ENCODE measurements at regions not wholly inside any gene's neighbourhood (a gene's known extent, or its start where the extent isn't known, plus 50 kb on each side); places are given as distances from the start of the nearest gene placed in this dataset.

- Histone ChIP-seq H3K9ac (no peak overlapping the region), H3K27ac (no peak overlapping the region), H3K4me1 (peaks cover 7% of the 10 kb centered on the region), H4K20me1 (ENCODE audit: low read depth) (no peaks in the 10 kb centered on the region), H3K4me2 (no peak overlapping the region), H3K79me2 (ENCODE audit: low read depth) (no peaks in the 10 kb centered on the region), H3K27me3 (no peaks in the 10 kb centered on the region), H3F3A (ENCODE audit: low read depth) (no peaks in the 10 kb centered on the region), H3K9me3 (ENCODE audit: low read depth) (no peaks in the 10 kb centered on the region), H2AFZ (replicated peaks) (peak overlapping the region; percentile 3), H3K36me3 (no peaks in the 10 kb centered on the region), H3K4me3 (no peak overlapping the region)
- H3K9me3 Mint-ChIP-seq = no peaks in the 10 kb centered on the region
- H3K4me1 Mint-ChIP-seq = peaks cover 11% of the 10 kb centered on the region
- no peak for TF ChIP-seq EZH2phosphoT487 (IDR thresholded peaks at IDR 0.05)
- TF ChIP-seq EZH2 (IDR thresholded peaks at IDR 0.05) = no peak
- TF ChIP-seq, protein P1, sequence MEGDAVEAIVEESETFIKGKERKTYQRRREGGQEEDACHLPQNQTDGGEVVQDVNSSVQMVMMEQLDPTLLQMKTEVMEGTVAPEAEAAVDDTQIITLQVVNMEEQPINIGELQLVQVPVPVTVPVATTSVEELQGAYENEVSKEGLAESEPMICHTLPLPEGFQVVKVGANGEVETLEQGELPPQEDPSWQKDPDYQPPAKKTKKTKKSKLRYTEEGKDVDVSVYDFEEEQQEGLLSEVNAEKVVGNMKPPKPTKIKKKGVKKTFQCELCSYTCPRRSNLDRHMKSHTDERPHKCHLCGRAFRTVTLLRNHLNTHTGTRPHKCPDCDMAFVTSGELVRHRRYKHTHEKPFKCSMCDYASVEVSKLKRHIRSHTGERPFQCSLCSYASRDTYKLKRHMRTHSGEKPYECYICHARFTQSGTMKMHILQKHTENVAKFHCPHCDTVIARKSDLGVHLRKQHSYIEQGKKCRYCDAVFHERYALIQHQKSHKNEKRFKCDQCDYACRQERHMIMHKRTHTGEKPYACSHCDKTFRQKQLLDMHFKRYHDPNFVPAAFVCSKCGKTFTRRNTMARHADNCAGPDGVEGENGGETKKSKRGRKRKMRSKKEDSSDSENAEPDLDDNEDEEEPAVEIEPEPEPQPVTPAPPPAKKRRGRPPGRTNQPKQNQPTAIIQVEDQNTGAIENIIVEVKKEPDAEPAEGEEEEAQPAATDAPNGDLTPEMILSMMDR (IDR thresholded peaks at IDR 0.05) = no peak
- no peaks in the 10 kb centered on the region for H3K36me3 Mint-ChIP-seq
- peak; percentile 6 for DNase-seq (ENCODE audit: low spot score)
- H3K27me3 Mint-ChIP-seq (ENCODE audit: insufficient read depth, low read depth) = peaks cover 2% of the 10 kb centered on the region
- H3K4me3 Mint-ChIP-seq = no peak overlapping the region
- H3K27ac Mint-ChIP-seq = peak overlapping the region; percentile 11
Observed at GRCh38 chr13:109933476-109933875, 147.1 kb upstream of the IRS2 start.

- no peaks in the 10 kb centered on the region for H3K27me3 ChIP-seq
- no peaks in the 10 kb centered on the region for H3K9me3 ChIP-seq (ENCODE audit: low read depth)
- H2AFZ ChIP-seq (replicated peaks) = no peak overlapping the region
- no peaks in the 10 kb centered on the region for H3K4me1 Mint-ChIP-seq
- H3K4me3 Mint-ChIP-seq = no peak overlapping the region
- H3K27me3 Mint-ChIP-seq (ENCODE audit: insufficient read depth, low read depth) = peaks cover 2% of the 10 kb centered on the region
- H3K36me3 ChIP-seq = no peaks in the 10 kb centered on the region
- TF ChIP-seq EZH2phosphoT487 (IDR thresholded peaks at IDR 0.05) (no peak), EZH2 (IDR thresholded peaks at IDR 0.05) (no peak)
- TF ChIP-seq, protein P1 (IDR thresholded peaks at IDR 0.05) = no peak
- peaks cover 7% of the 10 kb centered on the region for H3K9me3 Mint-ChIP-seq
- H3K36me3 Mint-ChIP-seq = no peaks in the 10 kb centered on the region
- H3K4me3 ChIP-seq = no peak overlapping the region
- H3K27ac Mint-ChIP-seq = no peak overlapping the region
- H3K4me1 ChIP-seq = no peaks in the 10 kb centered on the region
- no peak overlapping the region for H3K27ac ChIP-seq
- H3F3A ChIP-seq (ENCODE audit: low read depth) = no peaks in the 10 kb centered on the region
- DNase-seq (ENCODE audit: low spot score) = no peak
- no peaks in the 10 kb centered on the region for H4K20me1 ChIP-seq (ENCODE audit: low read depth)
- no peak overlapping the region for H3K9ac ChIP-seq
- no peaks in the 10 kb centered on the region for H3K79me2 ChIP-seq (ENCODE audit: low read depth)
- no peak overlapping the region for H3K4me2 ChIP-seq
Observed at GRCh38 chr13:109924376-109924775, 138.0 kb upstream of the IRS2 start.

GRCh38 chr13:109922518-109922917, 136.1 kb upstream of the IRS2 start:
- Histone ChIP-seq H3K4me1 (no peaks in the 10 kb centered on the region), H3K27me3 (no peaks in the 10 kb centered on the region), H4K20me1 (ENCODE audit: low read depth) (no peaks in the 10 kb centered on the region), H3F3A (ENCODE audit: low read depth) (no peaks in the 10 kb centered on the region), H3K9ac (no peak overlapping the region), H3K79me2 (ENCODE audit: low read depth) (no peaks in the 10 kb centered on the region), H3K4me2 (no peak overlapping the region), H3K36me3 (no peaks in the 10 kb centered on the region), H3K9me3 (ENCODE audit: low read depth) (no peaks in the 10 kb centered on the region), H3K27ac (no peak overlapping the region), H2AFZ (replicated peaks) (no peak overlapping the region), H3K4me3 (no peak overlapping the region)
- Mint-ChIP-seq H3K9me3 (peaks cover 7% of the 10 kb centered on the region), H3K27ac (no peak overlapping the region), H3K36me3 (no peaks in the 10 kb centered on the region), H3K27me3 (ENCODE audit: insufficient read depth, low read depth) (peaks cover 2% of the 10 kb centered on the region), H3K4me3 (no peak overlapping the region), H3K4me1 (no peaks in the 10 kb centered on the region)
- no peak for DNase-seq (ENCODE audit: low spot score)
- TF ChIP-seq EZH2phosphoT487 (IDR thresholded peaks at IDR 0.05) (no peak), EZH2 (IDR thresholded peaks at IDR 0.05) (no peak)
- TF ChIP-seq, protein P1 (IDR thresholded peaks at IDR 0.05) = no peak

Data from neural progenitor cell (in vitro differentiated cells).